GM18870 (cell line): ENCODE measurements at regions not wholly inside any gene's neighbourhood (a gene's known extent, or its start where the extent isn't known, plus 50 kb on each side); places are given as distances from the start of the nearest gene placed in this dataset.

ENCODE experiments used
- ATAC-seq: cut with Tn5 transposase; IDR thresholded peaks from one replicate; pipeline ENCODE4 v1.9.1; 2021; ENCODE audit warnings: moderate library complexity; ENCODE audit not compliant: unreplicated experiment

DNA sequence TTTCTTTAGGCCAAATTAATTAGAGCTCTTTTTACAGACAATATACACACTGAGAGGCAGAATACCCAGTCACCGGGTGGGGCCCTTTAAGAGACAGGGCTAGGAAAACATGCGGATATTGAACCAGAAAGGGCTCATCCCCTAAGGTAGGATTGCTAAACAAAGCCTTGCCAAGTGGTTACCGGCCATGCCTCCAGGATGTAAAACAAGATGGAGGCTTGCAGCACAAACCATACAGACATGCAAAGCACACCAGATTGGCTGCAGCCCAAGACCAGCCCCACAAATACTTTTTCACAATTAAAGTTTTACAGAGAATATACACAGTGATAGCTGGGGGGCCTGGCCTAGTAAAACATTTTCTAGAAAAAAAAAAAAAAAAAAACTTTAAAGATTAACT lies 210.0 kb downstream of the KLHL4 start:
- ATAC-seq = no peak

DNA sequence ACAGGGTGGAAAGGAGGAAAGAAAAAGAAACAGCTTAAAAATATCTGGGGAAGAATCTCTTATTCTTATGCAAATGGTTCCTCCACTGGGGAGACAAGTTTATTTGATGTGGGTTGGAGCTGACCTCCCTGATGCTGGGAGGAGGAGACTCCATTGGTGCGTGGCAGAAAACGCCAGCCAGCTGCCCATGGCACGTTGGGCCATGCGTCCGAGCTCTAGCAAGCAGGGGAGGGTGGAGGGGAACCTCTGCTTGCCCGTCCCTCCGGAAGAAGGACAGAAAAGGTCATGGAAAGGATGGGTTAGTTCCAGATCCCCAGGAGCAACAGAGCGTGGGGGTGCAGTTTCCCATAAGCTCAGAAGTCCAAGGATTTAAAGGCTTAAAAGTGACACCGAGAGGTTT lies 210.4 kb downstream of the KLHL4 start:
- ATAC-seq = no peak

DNA sequence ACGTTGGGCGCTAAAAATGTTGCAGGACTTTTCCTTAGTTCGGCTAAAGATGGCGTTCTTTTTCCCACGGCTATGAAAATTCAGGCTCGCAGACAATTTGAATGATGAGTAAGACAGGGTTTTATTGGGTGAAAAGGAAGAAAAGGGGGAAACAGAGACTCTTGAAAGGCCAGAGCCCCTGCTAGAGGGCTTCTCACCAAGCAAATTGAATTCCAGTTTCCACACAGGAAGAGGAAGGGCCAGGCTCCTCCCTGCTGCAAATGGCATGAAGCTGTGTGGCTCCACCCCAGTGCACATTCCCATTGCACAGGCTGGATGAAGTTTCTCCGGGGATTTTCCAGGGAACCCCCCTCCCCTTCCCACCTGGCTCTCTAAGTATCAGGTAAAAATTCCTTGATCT lies 210.9 kb downstream of the KLHL4 start:
- ATAC-seq = no peak

DNA sequence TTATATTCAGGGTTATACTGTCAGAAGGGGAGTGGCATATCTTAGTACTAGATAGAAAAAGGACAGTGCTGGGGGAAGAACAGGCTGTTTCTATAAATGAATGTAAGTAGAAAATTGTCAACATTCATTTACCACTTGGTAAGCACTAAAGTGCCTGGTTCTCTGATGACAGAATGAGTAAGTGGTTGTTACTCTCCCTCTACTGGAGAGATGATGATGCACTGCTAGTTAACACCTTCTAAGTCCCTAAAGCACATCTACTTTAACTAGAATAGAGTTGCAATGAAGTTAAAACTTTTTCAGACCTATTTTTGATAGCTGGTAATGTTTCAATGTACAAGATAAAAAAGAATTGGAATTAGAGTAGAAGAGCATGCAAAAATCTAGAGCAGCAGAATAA lies 214.5 kb downstream of the KLHL4 start:
- no peak for ATAC-seq

DNA sequence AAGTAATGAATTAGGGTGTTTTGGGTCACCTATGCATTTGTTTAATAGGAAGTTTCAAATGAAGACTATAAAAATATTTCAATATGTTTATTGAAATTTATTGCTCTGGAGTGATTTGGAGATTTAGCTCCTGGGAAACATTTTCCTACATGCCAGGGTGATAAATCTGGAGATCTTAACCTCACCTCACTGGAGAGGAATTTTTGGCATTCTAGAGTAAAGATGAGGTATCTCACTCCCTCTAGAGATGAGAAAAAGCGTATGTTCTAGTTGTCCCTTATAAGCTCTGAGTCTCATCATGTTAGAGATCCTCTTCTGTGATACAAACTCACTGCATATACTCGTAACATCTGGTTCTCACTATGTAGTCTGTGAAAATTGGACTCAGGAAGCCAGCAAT lies 219.0 kb downstream of the KLHL4 start:
- ATAC-seq = no peak

DNA sequence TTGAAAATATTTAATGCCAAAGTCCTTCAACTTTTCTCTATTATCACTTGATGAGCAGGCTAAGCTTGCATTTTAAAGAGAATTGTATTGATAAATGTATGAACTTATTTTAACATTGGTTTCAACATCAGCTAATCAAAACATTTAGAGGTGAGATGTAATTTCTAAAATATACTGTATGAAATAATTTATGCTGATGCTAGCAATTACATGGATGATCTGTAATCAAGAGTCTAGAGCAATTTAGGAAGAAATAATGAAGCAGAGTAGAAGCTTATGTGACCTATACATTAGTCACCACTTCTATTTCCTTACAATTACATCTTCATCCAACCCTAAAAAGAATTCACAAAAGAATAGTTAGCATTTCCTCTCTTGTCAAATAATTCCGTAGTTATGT lies 226.8 kb downstream of the KLHL4 start:
- ATAC-seq = no peak

GRCh38 chrX:87755493-87755892 lies 237.9 kb downstream of the KLHL4 start:
- ATAC-seq = no peak

- no peak for ATAC-seq
These were observed 271.4 kb downstream of the KLHL4 start for GRCh38 chrX:87788976-87789375.

DNA sequence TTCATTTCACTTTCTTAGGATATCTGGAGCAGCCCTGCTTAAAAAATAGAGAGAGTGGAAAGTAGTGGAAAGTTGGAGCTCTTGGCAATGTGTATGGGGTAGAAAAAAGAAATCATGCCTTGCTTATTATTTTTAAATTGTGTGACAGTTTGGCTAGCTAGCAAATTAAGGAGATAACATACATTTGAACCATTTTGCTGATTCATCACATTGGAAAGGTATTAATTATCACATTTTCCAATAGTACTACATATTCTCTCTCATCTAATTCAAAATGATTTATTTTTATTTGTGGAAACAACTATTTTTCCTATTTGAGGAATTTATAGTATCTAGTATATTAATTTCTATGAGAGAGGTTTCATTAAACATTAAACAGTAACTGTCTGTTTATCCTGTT lies 280.4 kb downstream of the KLHL4 start:
- no peak for ATAC-seq

DNA sequence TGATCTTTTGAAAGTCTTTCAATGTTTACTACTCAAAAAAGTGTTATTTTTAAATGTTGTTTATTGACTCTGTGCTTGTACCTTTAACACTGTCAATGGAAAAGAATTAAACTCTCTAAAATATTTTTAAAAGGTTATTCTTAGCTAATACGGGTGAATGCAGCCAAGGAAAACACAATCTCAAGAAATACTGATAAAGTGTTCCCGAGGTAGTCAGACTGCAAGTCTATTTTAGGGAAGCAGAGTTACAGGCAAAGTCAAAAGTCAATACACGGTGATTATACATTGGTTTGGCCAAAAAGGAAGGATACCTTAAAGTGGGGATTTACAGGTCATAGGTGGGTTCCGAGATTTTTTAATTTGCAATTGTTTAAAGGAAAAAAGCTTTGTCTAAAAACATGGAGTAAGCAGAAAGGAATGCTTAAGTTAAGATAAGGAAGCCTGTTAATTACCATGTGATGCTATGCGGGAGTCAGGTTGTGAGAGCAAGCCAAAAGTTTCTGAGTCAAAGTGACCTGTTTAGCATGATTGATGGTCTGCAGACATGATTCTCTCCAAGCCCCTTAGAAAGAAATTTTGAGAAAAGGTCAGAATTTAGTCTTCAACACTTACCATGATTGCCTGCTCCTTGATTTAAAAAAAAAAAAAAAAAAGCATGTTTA lies 288.4 kb downstream of the KLHL4 start:
- no peak for ATAC-seq

GRCh38 chrX:87808576-87809243 lies 291.1 kb downstream of the KLHL4 start:
- ATAC-seq = no peak

- no peak for ATAC-seq
These were observed 296.0 kb downstream of the KLHL4 start for GRCh38 chrX:87813566-87813965.

GRCh38 chrX:87846956-87847355 lies 329.4 kb downstream of the KLHL4 start:
- ATAC-seq = no peak

- peak; percentile 55 for ATAC-seq
These were observed 355.8 kb downstream of the KLHL4 start for GRCh38 chrX:87873347-87873941.

DNA sequence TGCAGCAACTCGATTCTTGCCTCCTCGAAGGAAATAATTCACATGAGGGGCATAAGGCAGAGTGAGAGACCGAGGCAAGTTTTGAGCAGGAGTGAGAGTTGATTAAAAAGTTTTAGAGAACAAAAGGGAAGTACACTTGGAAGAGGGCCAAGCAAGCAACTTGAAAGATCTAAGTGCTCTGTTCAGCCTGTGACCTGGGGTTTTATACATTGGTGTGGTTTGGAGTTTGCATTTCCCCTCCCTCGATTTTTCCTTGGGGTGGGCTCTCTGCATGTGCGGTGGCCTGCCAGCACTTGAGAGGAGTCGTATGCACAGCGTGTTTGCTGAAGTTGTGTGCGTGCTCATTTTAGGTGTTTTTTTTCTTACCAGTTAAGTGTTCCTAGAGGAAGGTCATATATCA lies 356.4 kb downstream of the KLHL4 start:
- peak; percentile 32 for ATAC-seq

- no peak for ATAC-seq
These were observed 361.3 kb downstream of the KLHL4 start for GRCh38 chrX:87878926-87879325.

GRCh38 chrX:87890437-87890836 lies 372.8 kb downstream of the KLHL4 start:
- no peak for ATAC-seq

- no peak for ATAC-seq
These were observed 377.8 kb downstream of the KLHL4 start for GRCh38 chrX:87895421-87895820.

GRCh38 chrX:87896057-87896456 lies 378.5 kb downstream of the KLHL4 start:
- no peak for ATAC-seq

- ATAC-seq = peak; percentile 78
These were observed 382.8 kb downstream of the KLHL4 start for GRCh38 chrX:87900320-87900908.

- ATAC-seq = no peak
These were observed 383.5 kb downstream of the KLHL4 start for GRCh38 chrX:87901060-87901459.

GRCh38 chrX:87914726-87915125 lies 397.1 kb downstream of the KLHL4 start:
- ATAC-seq = no peak
